ENCODE measurements at regions not wholly inside any gene's neighbourhood (a gene's known extent, or its start where the extent isn't known, plus 50 kb on each side); places are given as distances from the start of the nearest gene placed in this dataset.

- Histone ChIP-seq H3K27ac (no peak overlapping the region), H4K20me1 (ENCODE audit: insufficient read depth, poor library complexity, severe bottlenecking) (no peaks in the 10 kb centered on the region), H3K36me3 (replicated peaks; ENCODE audit: insufficient read depth, low read depth) (no peaks in the 10 kb centered on the region), H2AFZ (no peak overlapping the region), H3K9me3 (ENCODE audit: low read depth) (no peaks in the 10 kb centered on the region), H3K9me2 (replicated peaks; ENCODE audit: insufficient read depth) (no peaks in the 10 kb centered on the region), H3K27me3 (no peaks in the 10 kb centered on the region), H3K4me1 (ENCODE audit: insufficient read depth) (no peaks in the 10 kb centered on the region), H3K4me3 (no peak overlapping the region), H3K79me2 (no peaks in the 10 kb centered on the region), H3K4me2 (no peak overlapping the region)
- DNase-seq (ENCODE audit: low spot score): no peak
- TF ChIP-seq, protein P1, sequence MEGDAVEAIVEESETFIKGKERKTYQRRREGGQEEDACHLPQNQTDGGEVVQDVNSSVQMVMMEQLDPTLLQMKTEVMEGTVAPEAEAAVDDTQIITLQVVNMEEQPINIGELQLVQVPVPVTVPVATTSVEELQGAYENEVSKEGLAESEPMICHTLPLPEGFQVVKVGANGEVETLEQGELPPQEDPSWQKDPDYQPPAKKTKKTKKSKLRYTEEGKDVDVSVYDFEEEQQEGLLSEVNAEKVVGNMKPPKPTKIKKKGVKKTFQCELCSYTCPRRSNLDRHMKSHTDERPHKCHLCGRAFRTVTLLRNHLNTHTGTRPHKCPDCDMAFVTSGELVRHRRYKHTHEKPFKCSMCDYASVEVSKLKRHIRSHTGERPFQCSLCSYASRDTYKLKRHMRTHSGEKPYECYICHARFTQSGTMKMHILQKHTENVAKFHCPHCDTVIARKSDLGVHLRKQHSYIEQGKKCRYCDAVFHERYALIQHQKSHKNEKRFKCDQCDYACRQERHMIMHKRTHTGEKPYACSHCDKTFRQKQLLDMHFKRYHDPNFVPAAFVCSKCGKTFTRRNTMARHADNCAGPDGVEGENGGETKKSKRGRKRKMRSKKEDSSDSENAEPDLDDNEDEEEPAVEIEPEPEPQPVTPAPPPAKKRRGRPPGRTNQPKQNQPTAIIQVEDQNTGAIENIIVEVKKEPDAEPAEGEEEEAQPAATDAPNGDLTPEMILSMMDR (IDR thresholded peaks at IDR 0.05; ENCODE audit: poor library complexity): no peak
- TF ChIP-seq EZH2 (IDR thresholded peaks at IDR 0.05; ENCODE audit: borderline replicate concordance) (no peak), EZH2phosphoT487 (IDR thresholded peaks at IDR 0.05; ENCODE audit: low read depth, severe bottlenecking, unreplicated experiment) (no peak)
- 93% methylated on average over 5 of the region's 7 CpGs for WGBS (ENCODE audit: low lambda C conversion rate, missing lambda C conversion rate)
These were observed 166.6 kb downstream of the CYLD start for GRCh38 chr16:50908468-50908867.

DNA sequence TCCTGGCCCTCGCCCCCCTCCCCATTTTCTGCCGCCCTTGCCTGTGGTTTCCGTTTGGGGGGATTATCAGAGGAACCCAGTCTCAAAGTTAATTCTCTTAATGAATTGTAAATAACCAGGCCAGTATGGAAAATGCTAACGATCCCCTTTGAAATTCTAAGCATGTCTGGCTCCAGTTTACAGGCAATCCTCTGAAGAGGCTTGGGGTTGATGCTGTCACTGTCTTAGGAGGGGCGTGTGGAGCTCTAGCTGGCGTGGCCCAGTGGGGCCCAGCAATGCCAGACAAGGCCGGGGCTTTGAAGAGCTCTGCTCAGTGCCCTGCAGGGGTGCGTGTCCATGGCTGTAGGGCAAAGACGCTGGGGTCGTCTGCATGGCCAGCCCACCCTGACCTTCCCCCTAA is 164.6 kb downstream of the CYLD start:
- H3K27ac ChIP-seq: no peak overlapping the region
- H3K27me3 ChIP-seq: no peaks in the 10 kb centered on the region
- 52% methylated on average over 10 of the region's 10 CpGs for WGBS (ENCODE audit: low lambda C conversion rate, missing lambda C conversion rate)
- no peaks in the 10 kb centered on the region for H3K36me3 ChIP-seq (replicated peaks; ENCODE audit: insufficient read depth, low read depth)
- no peak overlapping the region for H3K4me3 ChIP-seq
- H4K20me1 ChIP-seq (ENCODE audit: insufficient read depth, poor library complexity, severe bottlenecking): no peaks in the 10 kb centered on the region
- H3K4me2 ChIP-seq: no peak overlapping the region
- H2AFZ ChIP-seq: no peak overlapping the region
- DNase-seq (ENCODE audit: low spot score): no peak
- H3K79me2 ChIP-seq: no peaks in the 10 kb centered on the region
- TF ChIP-seq EZH2phosphoT487 (IDR thresholded peaks at IDR 0.05; ENCODE audit: low read depth, severe bottlenecking, unreplicated experiment) (no peak), EZH2 (IDR thresholded peaks at IDR 0.05; ENCODE audit: borderline replicate concordance) (no peak)
- TF ChIP-seq, protein P1 (IDR thresholded peaks at IDR 0.05; ENCODE audit: poor library complexity): no peak
- no peaks in the 10 kb centered on the region for H3K4me1 ChIP-seq (ENCODE audit: insufficient read depth)
- H3K9me3 ChIP-seq (ENCODE audit: low read depth): no peaks in the 10 kb centered on the region
- H3K9me2 ChIP-seq (replicated peaks; ENCODE audit: insufficient read depth): no peaks in the 10 kb centered on the region

- Histone ChIP-seq H2AFZ (no peak overlapping the region), H3K27me3 (no peaks in the 10 kb centered on the region), H3K9me2 (replicated peaks; ENCODE audit: insufficient read depth) (no peaks in the 10 kb centered on the region), H3K4me3 (no peak overlapping the region), H4K20me1 (ENCODE audit: insufficient read depth, poor library complexity, severe bottlenecking) (no peaks in the 10 kb centered on the region), H3K79me2 (no peaks in the 10 kb centered on the region), H3K4me2 (no peak overlapping the region), H3K4me1 (ENCODE audit: insufficient read depth) (no peaks in the 10 kb centered on the region), H3K27ac (no peak overlapping the region), H3K9me3 (ENCODE audit: low read depth) (no peaks in the 10 kb centered on the region), H3K36me3 (replicated peaks; ENCODE audit: insufficient read depth, low read depth) (no peaks in the 10 kb centered on the region)
- TF ChIP-seq, protein P1 (IDR thresholded peaks at IDR 0.05; ENCODE audit: poor library complexity): no peak
- no peak for TF ChIP-seq EZH2phosphoT487 (IDR thresholded peaks at IDR 0.05; ENCODE audit: low read depth, severe bottlenecking, unreplicated experiment)
- TF ChIP-seq EZH2 (IDR thresholded peaks at IDR 0.05; ENCODE audit: borderline replicate concordance): no peak
- 47% methylated on average over 1 of the region's 1 CpG for WGBS (ENCODE audit: low lambda C conversion rate, missing lambda C conversion rate)
- DNase-seq (ENCODE audit: low spot score): no peak
These were observed 160.6 kb downstream of the CYLD start for GRCh38 chr16:50902457-50902856.

DNA sequence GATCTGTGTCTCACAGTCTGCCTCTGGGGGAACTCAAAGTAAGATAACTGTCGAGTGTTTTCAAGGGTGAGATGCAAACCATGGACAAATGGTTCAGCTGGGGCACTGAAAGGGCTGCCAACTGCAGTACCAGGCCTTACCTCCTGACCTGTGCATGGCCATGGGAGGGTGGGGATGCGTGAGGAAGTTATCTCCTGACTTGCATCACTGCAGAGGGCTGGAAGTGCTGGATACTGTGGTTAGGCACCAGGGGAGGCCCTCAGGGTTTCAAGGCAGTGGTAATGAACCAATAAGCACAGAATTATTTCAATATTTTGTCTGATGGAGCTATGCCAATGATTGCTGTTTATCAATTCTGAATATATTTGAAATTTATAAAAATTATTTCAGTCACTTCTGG is 159.2 kb downstream of the CYLD start:
- DNase-seq (ENCODE audit: low spot score): no peak
- Histone ChIP-seq H3K4me2 (no peak overlapping the region), H3K4me1 (ENCODE audit: insufficient read depth) (no peaks in the 10 kb centered on the region), H3K9me3 (ENCODE audit: low read depth) (peaks cover 5% of the 10 kb centered on the region), H4K20me1 (ENCODE audit: insufficient read depth, poor library complexity, severe bottlenecking) (no peaks in the 10 kb centered on the region), H3K27me3 (no peaks in the 10 kb centered on the region), H3K9me2 (replicated peaks; ENCODE audit: insufficient read depth) (no peaks in the 10 kb centered on the region), H3K4me3 (no peak overlapping the region), H3K27ac (no peak overlapping the region), H2AFZ (no peak overlapping the region), H3K36me3 (replicated peaks; ENCODE audit: insufficient read depth, low read depth) (no peaks in the 10 kb centered on the region), H3K79me2 (no peaks in the 10 kb centered on the region)
- WGBS (ENCODE audit: low lambda C conversion rate, missing lambda C conversion rate): 97% methylated on average over 2 of the region's 2 CpGs
- TF ChIP-seq, protein P1 (IDR thresholded peaks at IDR 0.05; ENCODE audit: poor library complexity): no peak
- no peak for TF ChIP-seq EZH2phosphoT487 (IDR thresholded peaks at IDR 0.05; ENCODE audit: low read depth, severe bottlenecking, unreplicated experiment)
